ENCODE measurements at regions not wholly inside any gene's neighbourhood (a gene's known extent, or its start where the extent isn't known, plus 50 kb on each side); places are given as distances from the start of the nearest gene placed in this dataset.

- TF ChIP-seq CTCF (IDR thresholded peaks at IDR 0.05; ENCODE audit: low read length), result no peak
- no peak for TF ChIP-seq EZH2 (optimal IDR thresholded peaks at IDR 0.05; ENCODE audit: low read depth, low read length)
Observed at GRCh38 chr15:53218666-53219580, 428.8 kb upstream of the ONECUT1 start.

All from MM.1S (cell line).